HepG2 (cell line): ENCODE measurements at regions not wholly inside any gene's neighbourhood (a gene's known extent, or its start where the extent isn't known, plus 50 kb on each side); places are given as distances from the start of the nearest gene placed in this dataset.

Source experiments
- ATAC-seq: fragments of 200-7000 bp; cut with Tn5 transposase; 3 replicates; pipeline ENCODE4 v1.9.1; 2020; ENCODE audit warnings: mild to moderate bottlenecking, moderate library complexity
- BruUV-seq: library from RNA; stranded (reverse); fragments of 400-500 nt; replicated peaks from 2 replicates; lab custom pipeline; 2021; lab: Mats Ljungman, UMichigan
- CTCF ChIA-PET: fragments of 300-600 bp; formaldehyde crosslinking; extraction: SDS; loops from one replicate; lab custom pipeline; 2021; ENCODE audit warnings: low total read pairs, inconsistent platforms, low intra/inter-chr PET ratio; lab: Yijun Ruan, JAX
- POLR2A ChIA-PET: fragments of 350-600 bp; sonication (Branson Sonifier 250); formaldehyde crosslinking; loops from one replicate; lab custom pipeline; 2020; ENCODE audit warnings: antibody characterized with exemption, inconsistent platforms; lab: Yijun Ruan, JAX
- DNase-seq: peaks from one replicate; pipeline ENCODE4 v3.0.0-alpha.2; 2015; ENCODE audit warnings: low spot score
- FAIRE-seq: peaks from 3 replicates; lab custom pipeline; 2011; peaks lifted over from hg19 to GRCh38; lab: Jason Lieb, UNC
- H2AFZ ChIP-seq: one replicate; pipeline ENCODE4 v1.6.1; 2011; ENCODE audit warnings: low read length, inconsistent platforms
- H3K27ac ChIP-seq: fragments of 300-600 bp; 3 replicates; pipeline ENCODE4 v1.8.0; 2011; ENCODE audit warnings: mixed run types, mild to moderate bottlenecking, mixed read lengths, low read length, inconsistent platforms; ENCODE audit not compliant: insufficient read depth; ENCODE audit errors: extremely low read length
- H3K27me3 ChIP-seq, 2 experiments: fragments of 200-600 bp in 1 of 2; 2 replicates in 1 of 2; 3 replicates in 1 of 2; pipeline versions ENCODE4 v1.6.0 to v1.8.0; 2011; ENCODE audit warnings: low read length in 2 of 2, mild to moderate bottlenecking in 2 of 2, moderate library complexity in 2 of 2, inconsistent platforms in 1 of 2; ENCODE audit not compliant: insufficient read depth in 2 of 2, control insufficient read depth in 1 of 2
- H3K36me3 ChIP-seq, 2 experiments: fragments of 200-600 bp in 1 of 2; replicated peaks in 1 of 2; 2 replicates in 1 of 2; 3 replicates in 1 of 2; pipeline versions ENCODE4 v1.5.1 to v1.8.0; 2011; ENCODE audit warnings: low read length in 2 of 2, inconsistent platforms in 1 of 2; ENCODE audit not compliant: insufficient read depth in 2 of 2, control insufficient read depth in 1 of 2
- H3K4me1 ChIP-seq: 2 replicates; pipeline ENCODE4 v1.5.1; 2012; ENCODE audit warnings: low read length, inconsistent platforms; ENCODE audit not compliant: insufficient read depth
- H3K4me2 ChIP-seq: 2 replicates; pipeline ENCODE4 v1.6.0; 2011; ENCODE audit warnings: low read depth, low read length, inconsistent platforms
- H3K4me3 ChIP-seq, 3 experiments: fragments of 200-600 bp in 1 of 3; sonication (generic), shearing (Covaris generic) in 1 of 3; replicated peaks in 1 of 3; 2 replicates each; pipeline ENCODE4 v1.5.1; 2011 to 2016; ENCODE audit warnings: low read length in 3 of 3, inconsistent platforms in 2 of 3, low read depth in 2 of 3, mild to moderate bottlenecking in 2 of 3, control low read depth in 1 of 3, mixed read lengths in 1 of 3; ENCODE audit not compliant: insufficient read depth in 1 of 3
- H3K79me2 ChIP-seq: one replicate; pipeline ENCODE4 v1.6.1; 2011; ENCODE audit warnings: low read length, inconsistent platforms; ENCODE audit not compliant: insufficient read depth
- H3K9ac ChIP-seq: 2 replicates; pipeline ENCODE4 v1.6.0; 2011; ENCODE audit warnings: mild to moderate bottlenecking, low read depth, low read length, inconsistent platforms; ENCODE audit not compliant: insufficient read depth
- H3K9me3 ChIP-seq: 2 replicates; pipeline ENCODE4 v1.5.1; 2012; ENCODE audit warnings: mild to moderate bottlenecking, low read length
- H4K20me1 ChIP-seq: 2 replicates; pipeline ENCODE4 v1.6.0; 2011; ENCODE audit warnings: inconsistent platforms, mild to moderate bottlenecking, low read length, moderate library complexity; ENCODE audit not compliant: insufficient read depth
- ATF7 ChIP-seq, 2 experiments: fragments of 450-650 bp in 1 of 2; sonication (generic) in 1 of 2; formaldehyde crosslinking in 1 of 2; IDR thresholded peaks; 2 replicates each; pipeline versions ENCODE4 v1.4.0 to v1.6.1; 2016 to 2020; ENCODE audit warnings: antibody characterized with exemption in 1 of 2, mild to moderate bottlenecking in 1 of 2, missing genetic modification reagents in 1 of 2
- CREB1 ChIP-seq, 2 experiments: fragments of 450-650 bp in 1 of 2; IDR thresholded peaks; 2 replicates each; pipeline ENCODE4 v1.6.1; 2016 to 2017; ENCODE audit warnings: control low read depth in 1 of 2, mild to moderate bottlenecking in 1 of 2, missing compliant biosample characterization in 1 of 2, missing genetic modification characterization in 1 of 2
- KLF13 ChIP-seq: sonication (generic); formaldehyde crosslinking; IDR thresholded peaks from 2 replicates; pipeline ENCODE4 v1.4.0; 2020; ENCODE audit warnings: mild to moderate bottlenecking, missing genetic modification reagents
- ZNF253 ChIP-seq: sonication (generic); formaldehyde crosslinking; IDR thresholded peaks from 2 replicates; pipeline ENCODE4 v1.8.0; 2022; ENCODE audit warnings: mild to moderate bottlenecking, missing genetic modification reagents, borderline replicate concordance
- WGBS: methylation state at CpG from one replicate; pipeline ENCODE4 v1.1.6; 2017; ENCODE audit warnings: low lambda C conversion rate; 5-methylcytosine and 5-hydroxymethylcytosine counted together
- in situ Hi-C: cut with HindIII; loops from 2 replicates; pipeline ENCODE4 v1.10.0; 2017; ENCODE audit warnings: low pct_unique_long_range_greater_than_20kb; ENCODE audit not compliant: extremely low pct_ligation_motif_present
- intact Hi-C: fragments of 100-400 bp; cut with micrococcal nuclease; formaldehyde crosslinking; loops from one replicate; pipeline ENCODE4 v1.10.0; 2022; ENCODE audit not compliant: unreplicated experiment
- TF ChIP-seq, protein P1 (sequence below): IDR thresholded peaks from 2 replicates; pipeline ENCODE4 v1.6.1; 2016; ENCODE audit warnings: missing biosample characterization, missing genetic modification reagents, low read depth

DNA sequence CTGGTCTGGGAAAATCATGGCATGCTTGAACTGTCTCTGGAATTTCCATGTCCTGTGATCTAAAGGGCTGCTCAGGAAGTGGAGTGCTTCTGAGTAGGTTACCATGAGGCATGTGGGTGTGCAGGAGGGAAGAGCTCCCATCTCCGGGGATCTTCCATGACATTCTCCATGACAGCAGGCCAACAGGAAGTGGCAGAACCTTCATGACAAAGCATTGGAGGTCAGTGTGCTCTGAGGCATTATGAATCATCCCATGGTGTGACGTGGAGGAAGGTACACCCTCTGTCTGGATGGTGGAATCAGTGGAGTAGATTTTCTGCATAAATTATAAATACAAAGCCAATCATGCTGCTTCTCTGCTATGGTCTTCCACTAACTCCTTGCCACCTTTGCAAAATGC lies 139.6 kb upstream of the E2F8 start:
- DNase-seq = no peak
- no peak for FAIRE-seq
- WGBS = 0% methylated on average over 2 of the region's 2 CpGs
- Histone ChIP-seq H3K9ac (no peak overlapping the region), H3K9me3 (no peaks in the 10 kb centered on the region), H3K4me3 (no peak overlapping the region), H2AFZ (no peak overlapping the region), H3K27me3 (peaks cover 1 to 4% of the 10 kb centered on the region in 2 experiments; a peak in 2 of 5 replicates), H3K4me2 (no peak overlapping the region), H3K79me2 (no peaks in the 10 kb centered on the region), H4K20me1 (no peaks in the 10 kb centered on the region), H3K27ac (no peak overlapping the region), H3K36me3 (no peaks in the 10 kb centered on the region), H3K4me1 (no peaks in the 10 kb centered on the region)
- no peak for ATAC-seq
- no TSS peak for BruUV-seq
- POLR2A ChIA-PET = no interaction called here
- intact Hi-C loops (no loop called here), in situ Hi-C loops (no loop called here)
- CTCF ChIA-PET = no interaction called here
- TF ChIP-seq CREB1 (IDR thresholded peaks at IDR 0.05) (0 out of 2 replicates have a peak, but pooled peaks have one; percentile 21), CREB1 (CRISPR knock-in tag; IDR thresholded peaks at IDR 0.05) (no peak), KLF13 (CRISPR knock-in tag) (no peak)

DNA sequence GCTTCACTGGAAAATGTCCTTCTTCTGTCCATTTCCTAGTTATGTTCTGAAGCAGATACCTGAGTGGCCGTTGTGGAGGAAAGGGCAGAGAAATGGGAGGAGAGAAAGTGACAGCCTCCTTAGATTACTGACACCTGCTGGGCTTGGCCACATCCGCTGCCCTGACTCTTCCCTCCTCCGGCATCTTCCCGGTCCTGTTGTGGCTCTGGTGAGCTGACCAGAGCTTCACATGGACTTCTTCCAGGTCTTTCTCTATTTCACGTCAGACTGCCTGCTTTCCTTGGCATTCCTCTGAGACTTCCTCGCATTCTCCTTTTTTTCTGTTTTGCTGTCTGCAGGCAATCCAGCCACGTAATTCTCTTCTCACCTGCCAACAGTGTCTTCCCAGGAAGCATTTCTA lies 138.7 kb upstream of the E2F8 start:
- no peaks in the 10 kb centered on the region for H3K9me3 ChIP-seq
- no peak overlapping the region for H3K4me2 ChIP-seq
- BruUV-seq = no TSS peak
- no peaks in the 10 kb centered on the region for H4K20me1 ChIP-seq
- DNase-seq = no peak
- TF ChIP-seq, protein P1, sequence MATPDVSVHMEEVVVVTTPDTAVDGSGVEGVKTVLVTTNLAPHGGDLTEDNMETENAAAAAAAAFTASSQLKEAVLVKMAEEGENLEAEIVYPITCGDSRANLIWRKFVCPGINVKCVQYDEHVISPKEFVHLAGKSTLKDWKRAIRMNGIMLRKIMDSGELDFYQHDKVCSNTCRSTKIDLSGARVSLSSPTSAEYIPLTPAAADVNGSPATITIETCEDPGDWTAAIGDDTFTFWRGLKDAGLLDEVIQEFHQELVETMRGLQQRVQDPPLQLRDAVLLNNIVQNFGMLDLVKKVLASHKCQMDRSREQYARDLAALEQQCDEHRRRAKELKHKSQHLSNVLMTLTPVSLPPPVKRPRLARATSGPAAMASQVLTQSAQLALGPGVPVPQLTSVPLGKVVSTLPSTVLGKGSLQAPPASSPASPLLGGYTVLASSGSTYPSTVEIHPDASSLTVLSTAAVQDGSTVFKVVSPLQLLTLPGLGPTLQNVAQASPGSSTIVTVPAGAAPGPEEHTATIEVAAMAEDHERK = no peak
- TF ChIP-seq ZNF253 (CRISPR knock-in tag) (no peak), ATF7 (IDR thresholded peaks at IDR 0.05) (no peak), ATF7 (CRISPR knock-in tag; IDR thresholded peaks at IDR 0.05) (no peak)
- H2AFZ ChIP-seq = no peak overlapping the region
- no peak overlapping the region for H3K9ac ChIP-seq
- 20% methylated on average over 7 of the region's 7 CpGs for WGBS
- H3K4me1 ChIP-seq = no peaks in the 10 kb centered on the region
- in situ Hi-C loops = no loop called here
- ChIA-PET POLR2A (no interaction called here), CTCF (no interaction called here)
- no peak for ATAC-seq
- intact Hi-C loops = no loop called here
- H3K4me3 ChIP-seq = no peak overlapping the region
- no peaks in the 10 kb centered on the region for H3K36me3 ChIP-seq
- H3K27me3 ChIP-seq = peaks cover 1 to 4% of the 10 kb centered on the region in 2 experiments; a peak in 2 of 5 replicates
- no peaks in the 10 kb centered on the region for H3K79me2 ChIP-seq
- no peak overlapping the region for H3K27ac ChIP-seq
- no peak for FAIRE-seq
